ENCODE measurements at regions not wholly inside any gene's neighbourhood (a gene's known extent, or its start where the extent isn't known, plus 50 kb on each side); places are given as distances from the start of the nearest gene placed in this dataset.

GRCh38 chr2:219968685-219969345 is 341.4 kb downstream of the SLC4A3 start:
- H3K9me3 ChIP-seq: no peaks in the 10 kb centered on the region
- in situ Hi-C loops (cut with MboI; ENCODE audit: low pct_ligation_motif_present in 1 of 4, low pct_unique_long_range_greater_than_20kb in 1 of 4, low sequenced_read_pairs in 3 of 4) (no loop called here), intact Hi-C loops (cut with DNase I; ENCODE audit: low total_unique reads) (no loop called here)
- H3K36me3 ChIP-seq: no peaks in the 10 kb centered on the region
- no peaks in the 10 kb centered on the region for H3K27me3 ChIP-seq
- WGBS, 2 donors (ENCODE audit: low coverage in 1 of 2): 68 to 78% methylated on average over 4 to 6 of the region's 6 CpGs
- no peak overlapping the region for H3K27ac ChIP-seq
- no peaks in the 10 kb centered on the region for H3K4me1 ChIP-seq
- H3K4me3 ChIP-seq: no peak overlapping the region
- no peak for DNase-seq
- TF ChIP-seq CTCF (IDR thresholded peaks at IDR 0.05): no peak
- TF ChIP-seq POLR2AphosphoS5 (IDR thresholded peaks at IDR 0.05): no peak
- TF ChIP-seq POLR2A (IDR thresholded peaks at IDR 0.05): no peak
- TF ChIP-seq EP300 (IDR thresholded peaks at IDR 0.05; ENCODE audit: low read depth): no peak

GRCh38 chr2:219969508-219969907 is 342.1 kb downstream of the SLC4A3 start:
- no peak for TF ChIP-seq POLR2AphosphoS5 (IDR thresholded peaks at IDR 0.05)
- no peak for TF ChIP-seq EP300 (IDR thresholded peaks at IDR 0.05; ENCODE audit: low read depth)
- no peak for TF ChIP-seq CTCF (IDR thresholded peaks at IDR 0.05)
- TF ChIP-seq POLR2A (IDR thresholded peaks at IDR 0.05): no peak
- H3K27ac ChIP-seq: no peak overlapping the region
- 85% methylated on average over 4 of the region's 4 CpGs for WGBS, 2 donors (ENCODE audit: low coverage in 1 of 2)
- H3K9me3 ChIP-seq: no peaks in the 10 kb centered on the region
- intact Hi-C loops (cut with DNase I; ENCODE audit: low total_unique reads): no loop called here
- in situ Hi-C loops (cut with MboI; ENCODE audit: low pct_ligation_motif_present in 1 of 4, low pct_unique_long_range_greater_than_20kb in 1 of 4, low sequenced_read_pairs in 3 of 4): no loop called here
- no peak for DNase-seq
- H3K36me3 ChIP-seq: no peaks in the 10 kb centered on the region
- no peaks in the 10 kb centered on the region for H3K27me3 ChIP-seq
- H3K4me1 ChIP-seq: no peaks in the 10 kb centered on the region
- no peak overlapping the region for H3K4me3 ChIP-seq

- no peaks in the 10 kb centered on the region for H3K27me3 ChIP-seq
- in situ Hi-C loops (cut with MboI; ENCODE audit: low pct_ligation_motif_present in 1 of 4, low pct_unique_long_range_greater_than_20kb in 1 of 4, low sequenced_read_pairs in 3 of 4): no loop called here
- intact Hi-C loops (cut with DNase I; ENCODE audit: low total_unique reads): no loop called here
- no peak overlapping the region for H3K4me3 ChIP-seq
- no peak for DNase-seq
- H3K36me3 ChIP-seq: no peaks in the 10 kb centered on the region
- 56 to 75% methylated on average over 1 of the region's 1 CpG for WGBS, 2 donors (ENCODE audit: low coverage in 1 of 2)
- TF ChIP-seq POLR2AphosphoS5 (IDR thresholded peaks at IDR 0.05) (no peak), CTCF (IDR thresholded peaks at IDR 0.05) (no peak), POLR2A (IDR thresholded peaks at IDR 0.05) (no peak), EP300 (IDR thresholded peaks at IDR 0.05; ENCODE audit: low read depth) (no peak)
- H3K9me3 ChIP-seq: no peaks in the 10 kb centered on the region
- H3K27ac ChIP-seq: no peak overlapping the region
- no peaks in the 10 kb centered on the region for H3K4me1 ChIP-seq
Measured at GRCh38 chr2:219973136-219973535, 345.7 kb downstream of the SLC4A3 start.

GRCh38 chr2:219976871-219977270 is 349.4 kb downstream of the SLC4A3 start:
- no peaks in the 10 kb centered on the region for H3K9me3 ChIP-seq
- intact Hi-C loops (cut with DNase I; ENCODE audit: low total_unique reads) (no loop called here), in situ Hi-C loops (cut with MboI; ENCODE audit: low pct_ligation_motif_present in 1 of 4, low pct_unique_long_range_greater_than_20kb in 1 of 4, low sequenced_read_pairs in 3 of 4) (no loop called here)
- 65% methylated on average over 2 of the region's 2 CpGs; no CpG with 5 or more reads in 1 of the 2 donors for WGBS, 2 donors (ENCODE audit: low coverage in 1 of 2)
- no peaks in the 10 kb centered on the region for H3K36me3 ChIP-seq
- TF ChIP-seq POLR2AphosphoS5 (IDR thresholded peaks at IDR 0.05) (no peak), POLR2A (IDR thresholded peaks at IDR 0.05) (no peak), EP300 (IDR thresholded peaks at IDR 0.05; ENCODE audit: low read depth) (no peak), CTCF (IDR thresholded peaks at IDR 0.05) (no peak)
- H3K27ac ChIP-seq: no peak overlapping the region
- DNase-seq: no peak
- H3K27me3 ChIP-seq: no peaks in the 10 kb centered on the region
- H3K4me3 ChIP-seq: no peak overlapping the region
- no peaks in the 10 kb centered on the region for H3K4me1 ChIP-seq

All from transverse colon (tissue), 4 donors.